ENCODE measurements at regions not wholly inside any gene's neighbourhood (a gene's known extent, or its start where the extent isn't known, plus 50 kb on each side); places are given as distances from the start of the nearest gene placed in this dataset.

DNA sequence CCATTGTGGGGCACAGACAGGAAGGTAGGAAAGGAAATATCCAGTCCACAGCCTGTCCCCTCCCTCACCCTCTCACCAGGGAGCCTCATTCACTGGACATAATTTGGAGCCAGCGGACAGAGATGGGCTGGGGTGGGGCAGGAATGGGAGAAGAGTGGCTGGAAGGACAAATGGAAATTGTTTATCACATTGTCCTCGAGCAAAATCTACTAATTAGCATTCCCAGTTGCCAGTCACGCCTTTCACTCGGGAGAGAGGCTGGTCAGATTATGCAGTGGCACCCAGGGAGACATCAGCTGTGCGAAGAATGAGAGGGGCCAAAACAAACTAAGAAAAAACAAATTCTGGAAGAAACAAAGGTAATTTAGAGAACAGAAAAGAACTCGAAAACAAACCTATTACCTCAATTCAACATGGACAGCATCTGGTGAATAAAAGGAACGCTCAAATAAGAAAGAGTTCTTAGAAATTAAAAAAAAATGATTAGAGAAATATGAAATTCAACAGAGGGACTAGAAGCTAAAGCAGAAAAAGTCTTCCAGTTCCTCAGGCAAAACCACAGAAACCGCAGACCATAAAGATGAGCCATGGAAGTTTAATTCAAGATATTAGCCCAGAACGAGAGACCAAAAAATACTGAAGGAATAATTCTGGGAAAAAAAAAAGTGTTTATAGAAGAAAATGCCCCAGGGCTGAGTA, 108.5 kb upstream of the RALGAPA2 start:
- Histone ChIP-seq H3K4me1 (ENCODE audit: control insufficient read depth, insufficient read depth, low read length) (no peaks in the 10 kb centered on the region), H3K36me3 (ENCODE audit: control insufficient read depth, insufficient read depth, low read length) (no peaks in the 10 kb centered on the region), H3K9me3 (ENCODE audit: control insufficient read depth, insufficient read depth, low read depth, low read length) (no peaks in the 10 kb centered on the region), H3K27ac (ENCODE audit: low read length) (no peak overlapping the region), H3K4me3 (ENCODE audit: low read depth in 2 of 2, low read length in 2 of 2) (no peak overlapping the region), H3K27me3 (ENCODE audit: control insufficient read depth, insufficient read depth, low read length) (no peaks in the 10 kb centered on the region; the same call in 1 of the 2 replicates)
- in situ Hi-C loops (cut with HindIII; ENCODE audit: low pct_unique_long_range_greater_than_20kb, low sequenced_read_pairs) (no loop called here), intact Hi-C loops (cut with micrococcal nuclease; ENCODE audit: unreplicated experiment) (loop anchor here (10.0 kb wide), 1 partner anchor 226 kb away; no protein-coding TSS in a partner anchor)
- ChIA-PET POLR2A (no interaction called here), CTCF (no interaction called here)
- TF ChIP-seq, protein P1, sequence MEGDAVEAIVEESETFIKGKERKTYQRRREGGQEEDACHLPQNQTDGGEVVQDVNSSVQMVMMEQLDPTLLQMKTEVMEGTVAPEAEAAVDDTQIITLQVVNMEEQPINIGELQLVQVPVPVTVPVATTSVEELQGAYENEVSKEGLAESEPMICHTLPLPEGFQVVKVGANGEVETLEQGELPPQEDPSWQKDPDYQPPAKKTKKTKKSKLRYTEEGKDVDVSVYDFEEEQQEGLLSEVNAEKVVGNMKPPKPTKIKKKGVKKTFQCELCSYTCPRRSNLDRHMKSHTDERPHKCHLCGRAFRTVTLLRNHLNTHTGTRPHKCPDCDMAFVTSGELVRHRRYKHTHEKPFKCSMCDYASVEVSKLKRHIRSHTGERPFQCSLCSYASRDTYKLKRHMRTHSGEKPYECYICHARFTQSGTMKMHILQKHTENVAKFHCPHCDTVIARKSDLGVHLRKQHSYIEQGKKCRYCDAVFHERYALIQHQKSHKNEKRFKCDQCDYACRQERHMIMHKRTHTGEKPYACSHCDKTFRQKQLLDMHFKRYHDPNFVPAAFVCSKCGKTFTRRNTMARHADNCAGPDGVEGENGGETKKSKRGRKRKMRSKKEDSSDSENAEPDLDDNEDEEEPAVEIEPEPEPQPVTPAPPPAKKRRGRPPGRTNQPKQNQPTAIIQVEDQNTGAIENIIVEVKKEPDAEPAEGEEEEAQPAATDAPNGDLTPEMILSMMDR (IDR thresholded peaks at IDR 0.05) = no peak
- no peak for TF ChIP-seq TCF7L2 (IDR thresholded peaks at IDR 0.05; ENCODE audit: low read depth, low read length)
- TF ChIP-seq POLR2AphosphoS5 (IDR thresholded peaks at IDR 0.05; ENCODE audit: low read depth, low read length) = no peak
- no peak for TF ChIP-seq SIN3A (IDR thresholded peaks at IDR 0.05; ENCODE audit: borderline replicate concordance, insufficient read depth, low read depth, low read length)
- TF ChIP-seq, protein P2, sequence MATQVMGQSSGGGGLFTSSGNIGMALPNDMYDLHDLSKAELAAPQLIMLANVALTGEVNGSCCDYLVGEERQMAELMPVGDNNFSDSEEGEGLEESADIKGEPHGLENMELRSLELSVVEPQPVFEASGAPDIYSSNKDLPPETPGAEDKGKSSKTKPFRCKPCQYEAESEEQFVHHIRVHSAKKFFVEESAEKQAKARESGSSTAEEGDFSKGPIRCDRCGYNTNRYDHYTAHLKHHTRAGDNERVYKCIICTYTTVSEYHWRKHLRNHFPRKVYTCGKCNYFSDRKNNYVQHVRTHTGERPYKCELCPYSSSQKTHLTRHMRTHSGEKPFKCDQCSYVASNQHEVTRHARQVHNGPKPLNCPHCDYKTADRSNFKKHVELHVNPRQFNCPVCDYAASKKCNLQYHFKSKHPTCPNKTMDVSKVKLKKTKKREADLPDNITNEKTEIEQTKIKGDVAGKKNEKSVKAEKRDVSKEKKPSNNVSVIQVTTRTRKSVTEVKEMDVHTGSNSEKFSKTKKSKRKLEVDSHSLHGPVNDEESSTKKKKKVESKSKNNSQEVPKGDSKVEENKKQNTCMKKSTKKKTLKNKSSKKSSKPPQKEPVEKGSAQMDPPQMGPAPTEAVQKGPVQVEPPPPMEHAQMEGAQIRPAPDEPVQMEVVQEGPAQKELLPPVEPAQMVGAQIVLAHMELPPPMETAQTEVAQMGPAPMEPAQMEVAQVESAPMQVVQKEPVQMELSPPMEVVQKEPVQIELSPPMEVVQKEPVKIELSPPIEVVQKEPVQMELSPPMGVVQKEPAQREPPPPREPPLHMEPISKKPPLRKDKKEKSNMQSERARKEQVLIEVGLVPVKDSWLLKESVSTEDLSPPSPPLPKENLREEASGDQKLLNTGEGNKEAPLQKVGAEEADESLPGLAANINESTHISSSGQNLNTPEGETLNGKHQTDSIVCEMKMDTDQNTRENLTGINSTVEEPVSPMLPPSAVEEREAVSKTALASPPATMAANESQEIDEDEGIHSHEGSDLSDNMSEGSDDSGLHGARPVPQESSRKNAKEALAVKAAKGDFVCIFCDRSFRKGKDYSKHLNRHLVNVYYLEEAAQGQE (IDR thresholded peaks at IDR 0.05; ENCODE audit: insufficient read depth in 1 of 2, low read depth in 2 of 2, low read length in 1 of 2) = no peak
- DNase-seq (ENCODE audit: low read depth, low spot score) (no peak), ATAC-seq (no peak)
- BruUV-seq (replicated peaks) = no TSS peak

DNA sequence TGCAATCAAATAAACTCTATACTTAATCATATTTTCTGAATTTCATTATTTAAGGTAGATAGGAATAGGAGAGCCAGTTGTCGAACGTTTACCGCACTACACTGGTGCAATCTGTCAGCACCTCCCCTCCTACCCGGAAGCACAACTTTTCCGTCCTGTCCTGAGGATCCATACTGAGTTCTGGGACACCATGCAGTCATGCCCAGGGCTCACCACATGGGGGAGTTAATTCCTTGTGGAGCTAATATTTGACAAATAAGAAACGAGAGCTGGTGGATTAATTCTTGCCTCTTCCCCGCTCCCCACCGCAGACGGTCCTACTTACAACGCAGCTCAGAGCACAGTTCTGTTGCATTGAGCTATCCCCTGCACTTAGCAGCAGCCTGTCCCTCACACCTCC, 107.7 kb upstream of the RALGAPA2 start:
- H3K27ac ChIP-seq (ENCODE audit: low read length) = no peak overlapping the region
- no TSS peak for BruUV-seq (replicated peaks)
- H3K4me3 ChIP-seq (ENCODE audit: low read depth in 2 of 2, low read length in 2 of 2) = no peak overlapping the region
- CTCF ChIA-PET = no interaction called here
- in situ Hi-C loops (cut with HindIII; ENCODE audit: low pct_unique_long_range_greater_than_20kb, low sequenced_read_pairs) (no loop called here), intact Hi-C loops (cut with micrococcal nuclease; ENCODE audit: unreplicated experiment) (loop anchor here (10.0 kb wide), 1 partner anchor 225 kb away; no protein-coding TSS in a partner anchor)
- TF ChIP-seq SIN3A (IDR thresholded peaks at IDR 0.05; ENCODE audit: borderline replicate concordance, insufficient read depth, low read depth, low read length) = no peak
- TF ChIP-seq, protein P1 (IDR thresholded peaks at IDR 0.05) = peak; percentile 42
- no peaks in the 10 kb centered on the region for H3K9me3 ChIP-seq (ENCODE audit: control insufficient read depth, insufficient read depth, low read depth, low read length)
- POLR2A ChIA-PET = no interaction called here
- no peaks in the 10 kb centered on the region for H3K4me1 ChIP-seq (ENCODE audit: control insufficient read depth, insufficient read depth, low read length)
- DNase-seq (ENCODE audit: low read depth, low spot score) = no peak
- no peaks in the 10 kb centered on the region for H3K36me3 ChIP-seq (ENCODE audit: control insufficient read depth, insufficient read depth, low read length)
- H3K27me3 ChIP-seq (ENCODE audit: control insufficient read depth, insufficient read depth, low read length) = no peaks in the 10 kb centered on the region; the same call in 1 of the 2 replicates
- no peak for ATAC-seq
